Mucosa of descending colon (tissue), 3 donors: ENCODE measurements at regions not wholly inside any gene's neighbourhood (a gene's known extent, or its start where the extent isn't known, plus 50 kb on each side); places are given as distances from the start of the nearest gene placed in this dataset.

Experiments used
- ATAC-seq: fragments of 200-7000 bp; cut with Tn5 transposase; one replicate; pipeline ENCODE4 v1.9.1; 2020; ENCODE audit warnings: mild to moderate bottlenecking, moderate library complexity
- DNase-seq, 3 donors: peaks; one replicate each; pipeline ENCODE4 v3.0.0-alpha.2; 2020
- H3K36me3 ChIP-seq: fragments of 200-600 bp; one replicate; pipeline ENCODE4 v1.8.0; 2021; ENCODE audit warnings: low read depth, mild to moderate bottlenecking
- H3K4me1 ChIP-seq: fragments of 200-600 bp; one replicate; pipeline ENCODE4 v1.8.0; 2021; ENCODE audit warnings: low read depth, mild to moderate bottlenecking
- H3K4me3 ChIP-seq: fragments of 200-600 bp; one replicate; pipeline ENCODE4 v1.8.0; 2021; ENCODE audit warnings: mild to moderate bottlenecking
- H3K9me3 ChIP-seq: fragments of 200-600 bp; one replicate; pipeline ENCODE4 v1.8.0; 2021; ENCODE audit warnings: mild to moderate bottlenecking
- intact Hi-C, 2 donors: fragments of 100-400 bp; cut with DNase I in 1 of 2; cut with micrococcal nuclease in 1 of 2; formaldehyde crosslinking; loops; one replicate each; pipeline versions ENCODE4 v1.11.0 to v1.11.1; 2022; cut with DNase I, micrococcal nuclease
- TF ChIP-seq, protein P1 (sequence below): fragments of 200-600 bp; IDR thresholded peaks from one replicate; pipeline ENCODE4 v1.8.0; 2022; ENCODE audit warnings: antibody characterized with exemption, mild to moderate bottlenecking
- donor health status: DM: no; HTN: no; CAD: no; lungs with moderate emphysema.
- donor health status: DM: no; HTN: no; CAD: no.
- donor health status: DM: no; HTN: yes; CAD: no.

DNA sequence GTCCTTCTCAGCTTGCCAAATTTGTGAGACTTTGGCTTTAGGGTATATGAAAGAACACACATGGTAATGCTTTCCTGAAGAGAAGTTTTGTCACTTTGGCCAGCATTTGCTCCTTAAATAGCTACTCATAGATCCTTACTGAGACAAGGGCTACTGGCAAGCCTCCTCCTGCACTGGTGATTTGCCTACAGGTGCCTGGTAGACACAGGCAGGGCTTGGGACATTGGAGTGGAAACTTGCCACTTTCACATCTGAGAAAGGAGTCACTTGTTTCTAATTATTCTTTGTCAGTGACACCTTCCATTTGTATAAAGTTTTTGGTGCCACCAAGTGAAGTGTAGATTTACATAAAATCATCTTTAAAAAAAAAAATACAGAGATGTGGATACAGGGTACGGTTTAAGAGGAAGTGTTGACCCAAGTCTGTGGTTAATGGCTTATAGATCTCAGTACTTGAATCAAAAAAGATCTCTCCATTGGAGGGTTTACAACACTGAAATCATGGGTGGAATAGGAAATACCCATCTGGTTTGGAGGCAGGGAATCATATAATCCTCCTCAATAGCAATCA lies 132.8 kb upstream of the GADL1 start:
- intact Hi-C loops, result no loop called here
- Histone ChIP-seq H3K36me3 (no peaks in the 10 kb centered on the region), H3K4me3 (no peak overlapping the region), H3K4me1 (no peaks in the 10 kb centered on the region), H3K9me3 (peaks cover 14% of the 10 kb centered on the region)
- TF ChIP-seq, protein P1, sequence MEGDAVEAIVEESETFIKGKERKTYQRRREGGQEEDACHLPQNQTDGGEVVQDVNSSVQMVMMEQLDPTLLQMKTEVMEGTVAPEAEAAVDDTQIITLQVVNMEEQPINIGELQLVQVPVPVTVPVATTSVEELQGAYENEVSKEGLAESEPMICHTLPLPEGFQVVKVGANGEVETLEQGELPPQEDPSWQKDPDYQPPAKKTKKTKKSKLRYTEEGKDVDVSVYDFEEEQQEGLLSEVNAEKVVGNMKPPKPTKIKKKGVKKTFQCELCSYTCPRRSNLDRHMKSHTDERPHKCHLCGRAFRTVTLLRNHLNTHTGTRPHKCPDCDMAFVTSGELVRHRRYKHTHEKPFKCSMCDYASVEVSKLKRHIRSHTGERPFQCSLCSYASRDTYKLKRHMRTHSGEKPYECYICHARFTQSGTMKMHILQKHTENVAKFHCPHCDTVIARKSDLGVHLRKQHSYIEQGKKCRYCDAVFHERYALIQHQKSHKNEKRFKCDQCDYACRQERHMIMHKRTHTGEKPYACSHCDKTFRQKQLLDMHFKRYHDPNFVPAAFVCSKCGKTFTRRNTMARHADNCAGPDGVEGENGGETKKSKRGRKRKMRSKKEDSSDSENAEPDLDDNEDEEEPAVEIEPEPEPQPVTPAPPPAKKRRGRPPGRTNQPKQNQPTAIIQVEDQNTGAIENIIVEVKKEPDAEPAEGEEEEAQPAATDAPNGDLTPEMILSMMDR, result no peak
- DNase-seq, result no peak
- no peak for ATAC-seq

DNA sequence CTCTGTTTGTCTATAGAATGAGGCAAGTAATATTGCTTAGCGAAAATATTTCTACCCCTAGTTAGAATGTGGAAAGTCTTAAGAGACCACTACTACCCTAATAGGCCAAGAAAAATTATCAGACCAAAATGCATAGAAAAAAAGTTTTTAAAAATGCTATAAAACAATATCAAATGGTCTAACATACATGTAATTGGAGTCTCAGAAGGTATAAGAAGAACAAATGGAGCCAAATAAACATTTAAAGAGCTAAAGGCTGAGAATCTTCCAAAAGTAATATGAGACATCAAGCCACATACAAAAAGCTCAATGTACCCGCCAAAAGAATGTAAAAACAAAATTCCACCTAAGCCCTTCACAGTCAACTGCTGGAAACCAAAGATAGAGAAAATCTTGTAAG lies 133.5 kb upstream of the GADL1 start:
- Histone ChIP-seq H3K9me3 (peaks cover 14% of the 10 kb centered on the region), H3K36me3 (no peaks in the 10 kb centered on the region), H3K4me3 (no peak overlapping the region), H3K4me1 (no peaks in the 10 kb centered on the region)
- TF ChIP-seq, protein P1, result no peak
- ATAC-seq (no peak), DNase-seq (no peak)
- intact Hi-C loops, result no loop called here

DNA sequence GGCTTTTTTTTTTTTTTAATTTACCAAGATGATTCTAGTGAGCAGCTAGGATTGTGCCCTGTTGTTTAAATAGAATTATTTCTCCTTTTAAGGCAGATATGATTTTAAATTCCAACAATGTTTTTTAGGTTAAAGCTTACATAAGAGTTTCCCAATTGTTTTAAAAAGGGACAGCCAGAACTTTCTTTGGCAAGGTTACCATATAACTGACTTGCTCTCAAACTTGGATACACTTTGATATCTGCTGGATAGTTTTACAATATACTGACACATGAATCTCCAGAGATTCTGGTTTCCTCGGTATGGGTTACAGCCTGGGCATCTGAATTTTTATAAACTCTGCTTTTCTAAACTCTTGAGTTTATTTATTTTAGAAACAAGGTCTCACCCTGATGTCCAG lies 134.3 kb upstream of the GADL1 start:
- intact Hi-C loops, result no loop called here
- Histone ChIP-seq H3K9me3 (peaks cover 14% of the 10 kb centered on the region), H3K36me3 (no peaks in the 10 kb centered on the region), H3K4me3 (no peak overlapping the region), H3K4me1 (no peaks in the 10 kb centered on the region)
- no peak for DNase-seq
- TF ChIP-seq, protein P1, result no peak
- ATAC-seq, result no peak

- Histone ChIP-seq H3K36me3 (no peaks in the 10 kb centered on the region), H3K9me3 (peaks cover 14% of the 10 kb centered on the region), H3K4me3 (no peak overlapping the region), H3K4me1 (no peaks in the 10 kb centered on the region)
- ATAC-seq (no peak), DNase-seq (no peak)
- TF ChIP-seq, protein P1, result no peak
- intact Hi-C loops, result no loop called here
These were observed 135.2 kb upstream of the GADL1 start for GRCh38 chr3:31029706-31030105.

GRCh38 chr3:31035681-31036080 lies 141.2 kb upstream of the GADL1 start:
- no peaks in the 10 kb centered on the region for H3K4me1 ChIP-seq
- intact Hi-C loops, result no loop called here
- TF ChIP-seq, protein P1, result no peak
- ATAC-seq, result no peak
- no peaks in the 10 kb centered on the region for H3K36me3 ChIP-seq
- no peak for DNase-seq
- no peaks in the 10 kb centered on the region for H3K9me3 ChIP-seq
- no peak overlapping the region for H3K4me3 ChIP-seq
